ENCODE measurements at regions not wholly inside any gene's neighbourhood (a gene's known extent, or its start where the extent isn't known, plus 50 kb on each side); places are given as distances from the start of the nearest gene placed in this dataset.

- no peak for TF ChIP-seq CTCF (conservative IDR thresholded peaks at IDR 0.05)
- TF ChIP-seq ZFX (IDR thresholded peaks at IDR 0.05): no peak
These were observed 167.3 kb downstream of the HRH4 start for GRCh38 chr18:24627644-24628315.
